Activated CD4-positive, alpha-beta T cell treated with anti-CD3 and anti-CD28 coated beads, Interleukin-2, amount 50 U/mL, for 1 hour (primary cell): ENCODE measurements at regions not wholly inside any gene's neighbourhood (a gene's known extent, or its start where the extent isn't known, plus 50 kb on each side); places are given as distances from the start of the nearest gene placed in this dataset.

Experiments used
- DNase-seq: peaks from one replicate; pipeline ENCODE4 v3.0.0-alpha.2; 2020

- no peak for DNase-seq
These were observed 119.9 kb downstream of the FOXA2 start for GRCh38 chr20:22464312-22465003.

GRCh38 chr20:22462975-22463914, 121.1 kb downstream of the FOXA2 start:
- DNase-seq, result no peak

- DNase-seq, result no peak
These were observed 123.6 kb downstream of the FOXA2 start for GRCh38 chr20:22460803-22461202.

- DNase-seq, result no peak
These were observed 124.1 kb downstream of the FOXA2 start for GRCh38 chr20:22460231-22460630.

GRCh38 chr20:22459754-22460153, 124.6 kb downstream of the FOXA2 start:
- DNase-seq, result no peak

GRCh38 chr20:22456109-22456508, 128.3 kb downstream of the FOXA2 start:
- DNase-seq, result no peak

GRCh38 chr20:22455259-22455658, 129.1 kb downstream of the FOXA2 start:
- DNase-seq, result no peak

- DNase-seq, result no peak
These were observed 130.9 kb downstream of the FOXA2 start for GRCh38 chr20:22453244-22454080.

GRCh38 chr20:22452442-22453011, 131.8 kb downstream of the FOXA2 start:
- DNase-seq, result no peak

- no peak for DNase-seq
These were observed 133.8 kb downstream of the FOXA2 start for GRCh38 chr20:22450537-22450936.

GRCh38 chr20:22449188-22449973, 135.0 kb downstream of the FOXA2 start:
- no peak for DNase-seq

GRCh38 chr20:22447447-22447778, 137.0 kb downstream of the FOXA2 start:
- no peak for DNase-seq

GRCh38 chr20:22446613-22447446, 137.5 kb downstream of the FOXA2 start:
- no peak for DNase-seq

GRCh38 chr20:22442318-22442717, 142.1 kb downstream of the FOXA2 start:
- no peak for DNase-seq

GRCh38 chr20:22438926-22439325, 145.4 kb downstream of the FOXA2 start:
- DNase-seq, result no peak

- no peak for DNase-seq
These were observed 146.0 kb downstream of the FOXA2 start for GRCh38 chr20:22438346-22438745.

- no peak for DNase-seq
These were observed 147.0 kb downstream of the FOXA2 start for GRCh38 chr20:22437354-22437753.

GRCh38 chr20:22431419-22431818, 153.0 kb downstream of the FOXA2 start:
- DNase-seq, result no peak

GRCh38 chr20:22430746-22431168, 153.6 kb downstream of the FOXA2 start:
- no peak for DNase-seq

- DNase-seq, result no peak
These were observed 154.1 kb downstream of the FOXA2 start for GRCh38 chr20:22430154-22430745.
